ENCODE measurements at regions not wholly inside any gene's neighbourhood (a gene's known extent, or its start where the extent isn't known, plus 50 kb on each side); places are given as distances from the start of the nearest gene placed in this dataset.

DNA sequence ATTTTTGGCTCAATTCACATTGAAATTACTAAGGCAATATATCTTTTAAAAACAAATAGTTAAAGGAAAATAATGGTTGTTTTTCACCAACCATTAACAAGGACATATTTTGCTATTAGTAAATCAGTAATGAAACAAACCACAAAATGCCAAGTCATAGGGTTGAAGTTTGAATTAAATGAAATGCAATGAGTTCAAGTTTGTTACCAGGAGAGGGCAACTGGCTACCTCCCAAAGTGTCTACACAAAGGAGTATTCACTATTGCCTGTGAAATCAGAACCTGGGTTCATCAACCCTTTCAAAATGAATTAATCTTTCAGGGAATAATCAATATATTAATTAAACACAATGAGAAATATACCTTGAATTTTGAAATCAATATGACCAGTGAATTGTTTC lies 138.4 kb upstream of the DMRTA1 start:
- TF ChIP-seq, protein P1, sequence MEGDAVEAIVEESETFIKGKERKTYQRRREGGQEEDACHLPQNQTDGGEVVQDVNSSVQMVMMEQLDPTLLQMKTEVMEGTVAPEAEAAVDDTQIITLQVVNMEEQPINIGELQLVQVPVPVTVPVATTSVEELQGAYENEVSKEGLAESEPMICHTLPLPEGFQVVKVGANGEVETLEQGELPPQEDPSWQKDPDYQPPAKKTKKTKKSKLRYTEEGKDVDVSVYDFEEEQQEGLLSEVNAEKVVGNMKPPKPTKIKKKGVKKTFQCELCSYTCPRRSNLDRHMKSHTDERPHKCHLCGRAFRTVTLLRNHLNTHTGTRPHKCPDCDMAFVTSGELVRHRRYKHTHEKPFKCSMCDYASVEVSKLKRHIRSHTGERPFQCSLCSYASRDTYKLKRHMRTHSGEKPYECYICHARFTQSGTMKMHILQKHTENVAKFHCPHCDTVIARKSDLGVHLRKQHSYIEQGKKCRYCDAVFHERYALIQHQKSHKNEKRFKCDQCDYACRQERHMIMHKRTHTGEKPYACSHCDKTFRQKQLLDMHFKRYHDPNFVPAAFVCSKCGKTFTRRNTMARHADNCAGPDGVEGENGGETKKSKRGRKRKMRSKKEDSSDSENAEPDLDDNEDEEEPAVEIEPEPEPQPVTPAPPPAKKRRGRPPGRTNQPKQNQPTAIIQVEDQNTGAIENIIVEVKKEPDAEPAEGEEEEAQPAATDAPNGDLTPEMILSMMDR (IDR thresholded peaks at IDR 0.05 in 2 of 3, conservative IDR thresholded peaks at IDR 0.05 in 1 of 3; ENCODE audit: borderline replicate concordance in 1 of 3, insufficient read depth in 1 of 3, low read depth in 2 of 3, low read length in 2 of 3), result no peak
- no peak for TF ChIP-seq ZNF274 (IDR thresholded peaks at IDR 0.05; ENCODE audit: low read depth, low read length)
- no peak for TF ChIP-seq CEBPB (IDR thresholded peaks at IDR 0.05; ENCODE audit: low read depth)
